Caki2 (cell line): ENCODE measurements at regions not wholly inside any gene's neighbourhood (a gene's known extent, or its start where the extent isn't known, plus 50 kb on each side); places are given as distances from the start of the nearest gene placed in this dataset.
A peak's percentile ranks its signal among the peaks of the same experiment; 100 is the strongest.
"Not testable (repeated sequence)": the region's sequence is repeated elsewhere in the genome, so short reads cannot be mapped to it uniquely, and the experiment has no call there.

ENCODE experiments used
- DNase-seq: peaks from one replicate; pipeline ENCODE4 v3.0.0-alpha.2; 2015; ENCODE audit warnings: low read depth
- in situ Hi-C: cut with HindIII; loops from 2 replicates; pipeline ENCODE4 v1.10.0; 2016; ENCODE audit warnings: low sequenced_read_pairs, low pct_unique_long_range_greater_than_20kb, mixed read lengths

DNA sequence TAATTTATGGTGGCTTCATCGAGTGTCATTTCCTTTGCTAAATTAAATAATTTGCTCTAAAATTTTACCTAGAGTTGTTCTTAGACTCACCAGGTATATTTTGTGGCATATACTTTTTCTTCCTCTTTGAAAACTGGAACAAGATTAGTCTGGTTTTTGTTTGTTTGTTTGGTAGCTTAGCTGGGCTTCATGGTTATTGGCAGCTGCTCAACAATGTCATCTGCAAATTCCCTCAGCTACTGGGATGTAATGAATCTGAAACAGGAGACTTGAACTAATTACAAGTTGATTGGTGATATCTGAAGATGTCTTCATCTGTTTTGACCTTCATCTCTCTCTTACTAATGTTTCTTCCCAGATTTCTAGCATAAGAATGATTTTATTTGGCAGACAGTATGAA lies 270.5 kb upstream of the P2RY1 start:
- DNase-seq, result no peak
- in situ Hi-C loops, result no loop called here

DNA sequence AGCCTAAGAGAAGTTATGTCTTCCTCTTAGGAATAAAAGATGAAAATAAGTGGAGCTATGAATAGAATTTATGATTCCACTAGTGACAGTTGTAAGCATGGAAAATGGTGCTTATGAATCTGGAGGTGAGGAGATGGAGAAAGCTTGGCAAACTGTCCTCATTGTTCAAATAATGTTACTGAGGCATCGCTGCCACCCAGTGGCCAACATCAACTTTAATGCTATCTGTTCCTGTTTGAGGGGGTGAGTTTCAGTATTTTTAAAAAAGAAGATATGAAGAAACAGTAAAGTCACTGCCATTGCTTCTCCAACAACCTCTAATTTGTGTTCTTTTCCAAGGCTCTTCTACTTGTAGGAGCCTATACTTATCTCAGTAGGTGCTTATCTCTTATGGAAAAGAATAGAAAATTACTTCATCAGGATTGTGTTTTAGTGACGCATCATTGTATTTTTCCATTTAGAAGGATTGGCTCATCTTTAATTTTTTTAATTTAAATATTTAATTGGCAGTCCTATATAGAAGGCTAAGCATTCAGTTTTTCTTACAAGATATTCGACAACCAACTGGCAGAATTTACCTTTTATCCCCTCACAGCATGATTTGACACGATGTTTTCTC lies 260.4 kb upstream of the P2RY1 start:
- in situ Hi-C loops, result no loop called here
- peak; percentile 19 for DNase-seq

DNA sequence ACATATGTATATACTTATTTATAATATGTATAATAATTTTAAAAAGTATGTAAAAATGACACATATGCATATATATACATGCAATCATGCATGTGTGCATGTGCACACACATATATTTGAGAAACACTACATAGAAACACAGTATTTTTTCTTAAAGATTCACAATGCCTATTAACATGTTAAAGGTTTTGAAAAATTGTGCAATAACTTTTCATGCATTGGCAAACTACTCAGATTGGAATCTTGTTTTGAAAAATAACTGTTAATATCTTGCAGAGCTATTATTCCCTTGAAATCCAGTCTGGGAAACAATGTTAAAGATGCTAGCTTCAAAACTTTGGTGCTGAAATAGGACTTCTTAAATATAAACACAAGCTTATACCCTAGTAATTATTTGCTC lies 256.2 kb upstream of the P2RY1 start:
- in situ Hi-C loops, result no loop called here
- no peak for DNase-seq

DNA sequence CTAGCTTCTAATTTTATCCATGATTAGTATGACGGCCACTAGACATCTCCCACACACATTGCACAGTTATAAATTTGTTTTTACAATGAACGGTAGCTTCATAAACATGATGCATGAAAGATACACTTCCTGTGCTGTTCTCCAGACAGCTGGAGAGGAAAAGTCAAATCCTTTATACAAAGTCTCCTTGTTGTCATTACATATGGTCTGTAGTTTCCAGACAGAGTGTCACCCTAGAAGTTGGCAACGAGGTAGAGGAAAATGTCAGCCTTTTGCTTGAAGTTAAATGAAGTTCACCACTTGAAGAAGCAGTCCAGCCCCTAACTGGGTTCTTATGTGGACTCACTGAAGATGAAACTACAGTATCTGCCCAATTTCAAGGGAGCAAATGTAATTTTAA lies 253.0 kb upstream of the P2RY1 start:
- in situ Hi-C loops, result no loop called here
- no peak for DNase-seq

DNA sequence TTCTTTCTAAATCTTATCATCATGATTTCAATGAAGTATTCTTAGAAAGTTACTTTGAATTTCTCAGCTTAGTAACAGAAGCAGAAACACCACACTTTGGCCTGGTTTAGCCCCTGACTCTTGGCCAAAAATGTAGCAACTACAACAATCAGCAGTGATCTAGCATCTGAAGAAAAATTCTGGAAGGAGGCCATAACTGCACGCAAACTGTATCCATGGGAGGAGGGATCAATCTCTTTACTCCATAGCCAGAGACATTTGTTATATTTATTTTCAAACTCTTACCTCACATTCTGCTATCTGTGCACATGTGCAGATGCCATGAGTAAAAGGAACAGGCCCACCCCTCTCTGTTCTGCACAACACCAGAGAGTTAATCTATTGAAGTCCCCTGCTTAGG lies 251.0 kb upstream of the P2RY1 start:
- in situ Hi-C loops, result no loop called here

DNA sequence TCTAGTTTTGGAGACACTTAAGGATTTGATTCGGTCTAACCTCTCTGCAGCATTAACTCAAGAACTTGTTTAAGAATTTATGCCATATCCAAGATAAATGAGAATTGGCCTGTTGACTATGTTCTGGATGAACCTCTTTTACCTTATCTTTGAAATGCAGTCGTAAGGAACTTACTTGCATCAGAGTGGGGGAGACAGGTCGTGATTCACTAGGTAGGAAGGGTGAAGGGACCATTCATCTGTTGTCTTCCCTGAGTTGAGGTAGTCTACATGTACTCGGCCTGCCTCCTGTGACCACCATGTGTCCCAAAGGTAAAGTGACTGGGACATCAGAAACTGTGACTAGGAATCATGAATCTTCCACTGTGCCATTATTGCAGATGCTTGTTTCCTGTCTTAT lies 248.0 kb upstream of the P2RY1 start:
- DNase-seq, result no peak
- in situ Hi-C loops, result no loop called here

More for the DNA sequence above, 251.0 kb upstream of the P2RY1 start:
- DNase-seq, result no peak

DNA sequence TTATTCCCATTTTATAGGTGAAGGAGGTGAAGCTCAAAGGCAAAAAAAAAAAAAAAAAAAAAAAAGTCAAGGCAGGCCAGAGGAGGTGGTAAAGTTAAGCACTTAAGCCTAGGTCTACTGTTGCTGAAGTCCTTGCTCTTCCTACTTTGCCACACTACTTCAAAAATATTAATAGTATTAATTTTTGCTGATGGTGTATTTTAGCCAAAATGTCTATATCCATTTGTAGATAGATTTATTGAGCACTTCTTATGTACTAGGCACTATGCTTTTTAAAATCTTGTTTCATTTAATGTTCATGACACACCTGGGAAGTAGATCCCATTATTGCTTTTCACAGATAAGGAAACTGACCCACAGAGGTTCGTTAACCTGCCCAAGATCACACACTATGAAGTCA lies 247.1 kb upstream of the P2RY1 start:
- in situ Hi-C loops, result no loop called here
- DNase-seq, result no peak

DNA sequence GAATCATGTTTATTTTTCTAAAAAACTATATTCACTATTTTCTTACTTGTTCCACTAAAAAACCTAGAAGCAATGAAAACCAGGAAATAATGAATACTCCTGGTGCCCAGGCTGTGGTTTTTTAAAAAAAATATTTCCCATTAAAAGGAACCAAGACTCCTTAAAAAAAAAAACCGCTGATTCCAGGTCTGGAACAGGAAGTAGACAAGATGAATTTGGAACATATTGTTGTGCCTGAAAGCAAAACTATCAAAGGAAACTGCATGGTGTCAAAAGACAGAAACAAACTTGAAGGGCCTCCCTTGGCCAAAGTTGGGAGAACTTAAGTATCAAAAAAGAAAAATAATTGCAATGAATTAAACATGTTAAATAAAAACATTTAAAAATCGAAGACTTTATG lies 245.3 kb upstream of the P2RY1 start:
- in situ Hi-C loops, result no loop called here
- DNase-seq, result no peak

DNA sequence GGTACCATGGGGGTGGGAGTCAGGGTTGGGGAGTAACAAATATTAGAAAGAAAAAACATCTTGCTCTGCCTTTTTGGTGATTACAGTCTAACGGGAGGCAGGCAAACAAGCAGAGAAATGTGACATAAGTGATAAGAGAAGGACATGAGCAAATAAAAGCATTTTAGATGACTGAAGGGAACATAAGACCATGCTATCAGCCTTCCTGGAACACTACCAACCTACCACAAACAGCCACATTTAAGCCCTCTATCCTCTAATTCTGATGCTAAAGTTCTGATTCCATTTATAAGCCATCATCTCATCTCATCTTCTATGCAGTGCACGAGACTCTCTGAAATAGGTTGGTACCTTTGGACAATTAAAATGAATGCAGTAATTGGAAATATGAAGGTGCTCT lies 243.4 kb upstream of the P2RY1 start:
- in situ Hi-C loops, result no loop called here
- no peak for DNase-seq

DNA sequence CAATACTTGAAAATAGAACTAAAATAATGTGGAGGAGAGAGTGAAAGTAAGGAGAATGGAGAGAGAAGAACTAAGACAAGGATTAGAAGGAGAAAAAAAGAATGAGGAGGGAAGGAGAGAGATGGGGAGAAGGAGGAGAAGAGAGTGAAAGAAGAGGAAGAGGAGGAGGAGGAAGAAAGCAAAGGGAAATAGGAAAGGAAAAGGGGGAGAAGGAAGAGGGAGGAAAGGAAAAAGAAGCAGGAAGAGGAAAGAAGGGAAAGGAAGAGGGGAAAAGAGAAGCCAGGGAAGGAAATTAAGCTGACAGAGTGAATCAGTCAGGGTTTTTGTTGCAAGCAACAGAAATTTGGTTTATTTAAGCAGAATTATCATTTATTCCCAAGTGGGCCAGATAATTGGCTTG lies 241.7 kb upstream of the P2RY1 start:
- in situ Hi-C loops, result no loop called here
- no peak for DNase-seq

DNA sequence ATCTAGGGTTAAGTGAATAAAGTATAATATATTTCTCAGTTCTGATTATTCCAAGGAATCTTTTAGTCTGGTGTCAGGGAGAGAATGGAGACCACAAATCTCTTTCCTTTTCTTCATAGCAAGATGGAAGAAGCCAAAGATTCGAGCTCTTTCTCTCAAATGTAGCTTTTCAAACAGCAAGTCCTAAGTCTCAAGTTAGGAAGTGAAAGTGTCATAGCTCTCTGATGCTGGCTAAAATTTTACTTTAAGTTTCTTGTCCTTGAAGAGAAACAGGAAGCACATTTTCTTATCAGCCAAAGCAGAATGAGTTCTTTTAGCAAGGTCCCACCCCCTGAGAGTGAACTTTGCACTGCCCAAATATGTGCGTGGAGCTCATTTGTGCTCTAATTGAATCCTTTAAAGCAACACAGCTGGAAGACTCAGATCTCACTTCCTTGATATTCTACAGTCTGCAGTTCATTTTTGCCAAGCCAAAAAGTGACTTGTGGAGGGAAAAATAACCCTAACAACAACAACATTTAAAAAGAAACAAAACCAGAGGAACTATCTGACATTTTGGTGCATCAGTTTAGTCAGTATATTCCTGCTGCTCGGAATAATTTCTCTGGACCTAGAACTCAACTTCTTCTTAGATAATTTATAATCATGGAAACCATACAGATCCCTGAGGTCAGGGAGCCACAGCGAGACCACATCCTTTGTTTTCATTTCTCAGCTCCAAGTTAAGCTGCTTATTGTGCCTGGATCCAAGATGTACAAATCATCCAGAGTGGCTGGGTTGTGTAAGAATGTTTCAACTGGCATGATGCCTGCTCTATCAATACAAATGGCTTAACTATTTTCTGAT lies 238.7 kb upstream of the P2RY1 start:
- DNase-seq, result peak; percentile 27
- in situ Hi-C loops, result no loop called here

DNA sequence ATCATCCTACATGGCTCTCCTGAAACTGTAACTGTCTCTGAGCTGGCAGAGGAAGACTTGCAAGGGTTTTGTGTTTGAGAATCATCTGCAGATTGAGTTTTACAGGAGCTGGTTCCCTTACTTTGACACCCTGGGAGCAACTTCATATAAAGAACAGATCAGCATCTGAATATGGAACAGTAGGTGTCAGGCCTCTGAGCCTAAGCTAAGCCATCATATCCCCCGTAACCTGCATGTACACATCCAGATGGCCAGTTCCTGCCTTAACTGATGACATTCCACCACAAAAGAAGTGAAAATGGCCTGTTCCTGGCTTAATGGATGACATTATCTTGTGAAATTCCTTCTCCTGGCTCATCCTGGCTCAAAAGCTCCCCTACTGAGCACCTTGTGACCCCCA lies 238.1 kb upstream of the P2RY1 start:
- in situ Hi-C loops, result not testable (repeated sequence)

DNA sequence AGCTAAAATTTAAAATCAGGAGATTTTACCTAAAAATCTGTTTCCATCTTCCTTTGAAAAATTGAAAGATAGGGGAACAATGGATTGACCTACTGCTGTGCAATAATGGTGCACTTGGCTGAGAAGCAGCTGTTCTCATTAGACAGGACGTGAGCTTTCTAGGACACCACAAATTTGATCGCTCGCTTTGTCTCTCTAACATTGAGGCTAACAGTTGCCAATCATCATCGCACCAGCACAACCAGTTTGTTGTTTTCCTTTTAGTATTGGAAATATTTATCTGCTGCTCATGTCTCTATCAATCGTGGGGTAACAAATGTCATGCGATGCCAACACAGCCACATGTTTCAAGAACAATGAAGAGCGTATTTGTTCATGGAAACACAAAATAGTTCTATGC lies 228.8 kb upstream of the P2RY1 start:
- DNase-seq, result no peak
- in situ Hi-C loops, result no loop called here

More for the DNA sequence above, 238.1 kb upstream of the P2RY1 start:
- DNase-seq, result not testable (repeated sequence)

DNA sequence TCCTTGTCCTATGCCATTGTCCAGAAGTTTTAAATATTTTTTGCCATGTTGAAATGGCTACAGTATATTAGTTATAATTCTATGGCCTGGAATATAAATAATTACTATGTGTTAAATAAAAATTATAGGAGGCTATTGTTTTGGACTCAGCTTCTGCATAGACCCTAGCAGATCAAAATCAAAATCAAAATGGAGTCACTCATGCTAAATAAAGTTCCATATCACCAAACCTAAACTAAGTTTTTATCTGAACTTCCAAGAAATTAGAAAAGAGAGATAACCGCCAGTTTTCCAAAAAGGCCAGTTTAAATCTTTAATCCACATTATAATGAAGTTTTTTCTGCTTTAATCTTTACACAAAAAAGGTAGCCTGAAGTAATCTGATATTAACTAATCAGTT lies 227.8 kb upstream of the P2RY1 start:
- DNase-seq, result no peak
- in situ Hi-C loops, result no loop called here

DNA sequence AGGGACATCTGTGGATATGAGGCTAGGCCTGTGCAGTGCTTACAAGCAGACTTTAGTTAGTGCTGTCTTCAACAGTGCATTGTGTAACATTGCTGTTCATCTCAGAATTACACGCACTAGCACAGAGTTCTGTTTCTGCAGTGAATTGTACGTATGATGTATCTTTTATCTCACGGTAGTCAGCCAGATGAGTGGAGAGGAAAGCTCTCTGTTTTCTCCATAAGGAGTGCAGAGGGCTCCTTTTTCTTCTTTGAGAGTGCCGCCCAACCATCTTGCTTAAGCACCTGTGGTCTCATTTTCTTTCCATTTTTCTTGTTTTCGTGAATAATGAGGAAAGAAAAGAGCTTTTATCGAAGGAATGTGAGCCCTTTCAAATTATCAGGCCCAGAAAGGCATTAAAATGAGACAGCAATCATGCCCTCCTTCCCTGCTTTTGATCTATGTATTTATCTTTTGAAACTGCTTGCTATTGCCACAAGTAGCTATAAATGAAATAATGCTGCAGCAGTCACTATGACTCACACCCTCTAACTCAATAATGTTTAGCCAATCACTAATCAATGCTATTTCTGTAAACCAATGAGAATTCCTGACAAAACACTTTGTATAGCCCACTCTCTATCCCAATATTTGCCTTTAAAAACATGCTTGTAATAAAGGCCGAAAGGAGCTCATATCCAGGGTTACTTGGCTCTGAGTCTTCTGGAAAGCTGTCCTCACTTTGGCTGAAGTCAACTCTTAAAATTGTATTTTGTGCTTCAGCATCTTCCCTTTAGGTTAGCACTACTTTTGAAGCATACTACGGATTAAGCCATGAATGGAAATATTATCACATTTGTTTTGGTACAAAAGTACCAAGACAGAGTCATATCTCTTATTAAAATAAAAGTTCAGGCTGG lies 226.0 kb upstream of the P2RY1 start:
- in situ Hi-C loops, result no loop called here
- no peak for DNase-seq

DNA sequence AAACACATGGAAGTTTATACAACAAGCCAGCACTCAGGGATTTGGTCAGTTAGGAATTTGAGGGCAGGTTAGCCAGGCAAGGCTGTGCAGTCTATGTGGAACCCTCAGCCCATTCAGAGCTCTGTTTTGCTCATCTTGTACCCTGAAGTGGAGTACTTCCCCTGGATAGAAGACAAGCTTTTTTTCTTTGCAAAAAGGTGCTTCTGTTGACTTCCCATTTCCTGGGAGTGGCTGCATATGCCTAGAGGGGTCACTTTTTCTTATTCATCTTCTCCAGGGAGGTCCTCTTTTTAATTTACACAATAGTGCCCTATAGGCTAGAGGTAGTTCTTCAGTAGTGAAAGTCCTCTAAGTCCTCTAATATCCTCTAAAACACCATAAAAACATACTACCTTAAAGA lies 225.0 kb upstream of the P2RY1 start:
- in situ Hi-C loops, result no loop called here
- DNase-seq, result no peak

DNA sequence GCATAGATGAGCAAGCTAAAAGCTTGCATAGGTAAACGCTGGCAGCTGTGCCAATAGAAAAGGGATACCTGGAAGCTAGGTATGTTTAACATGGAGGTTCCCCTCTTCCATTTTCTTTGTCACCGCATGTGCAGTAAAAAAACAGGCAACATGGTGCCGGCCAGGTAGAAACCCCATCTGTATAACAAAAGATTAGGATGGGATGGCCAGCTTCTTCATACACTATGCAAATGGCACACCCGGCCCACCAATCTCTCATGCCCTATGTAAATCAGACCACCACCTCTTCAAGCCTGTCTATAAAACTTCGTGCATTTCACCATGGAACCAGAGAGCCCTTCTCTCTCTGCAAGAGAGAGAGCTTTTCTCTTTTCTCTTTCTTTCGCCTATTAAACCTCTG lies 224.3 kb upstream of the P2RY1 start:
- in situ Hi-C loops, result no loop called here
- DNase-seq, result no peak

DNA sequence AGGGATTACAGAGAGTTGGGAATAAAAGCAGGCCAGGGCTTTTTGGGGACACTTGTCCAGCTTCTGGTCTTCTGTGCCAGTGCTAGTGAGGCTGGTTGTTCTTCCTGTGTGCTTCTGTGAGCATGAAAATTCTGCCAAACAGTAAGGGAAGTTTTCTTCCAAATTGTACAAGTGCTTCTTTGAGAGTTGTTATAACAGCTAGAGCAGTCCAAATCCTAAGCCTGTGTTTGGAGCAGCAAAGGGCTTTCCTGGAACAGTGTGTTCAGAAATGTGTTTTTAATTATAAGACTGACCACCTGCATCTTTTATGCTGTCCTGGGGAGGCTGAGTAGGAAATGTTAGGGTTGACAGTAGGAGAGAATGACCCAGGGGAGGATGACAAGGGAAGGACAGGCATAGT lies 223.0 kb upstream of the P2RY1 start:
- in situ Hi-C loops, result no loop called here
- DNase-seq, result no peak

DNA sequence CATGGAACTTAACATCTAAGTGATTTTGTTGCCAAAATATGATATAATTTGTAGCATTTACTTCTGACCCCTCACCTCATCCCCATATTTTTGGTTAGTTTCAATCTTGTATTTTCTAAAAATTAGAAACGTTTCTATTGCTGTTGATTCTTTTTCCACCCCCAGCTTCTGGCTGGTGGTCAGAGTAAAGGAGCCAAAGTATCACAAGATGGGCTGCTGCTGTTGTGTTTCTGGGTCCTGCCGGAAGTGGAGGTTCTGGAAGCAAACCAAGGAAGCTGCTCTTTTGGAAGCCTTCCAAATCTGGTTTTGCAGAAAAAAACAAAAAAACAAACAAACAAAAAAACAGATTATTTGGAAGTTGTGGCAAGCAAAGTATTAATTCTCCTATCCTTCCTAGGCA lies 221.1 kb upstream of the P2RY1 start:
- in situ Hi-C loops, result no loop called here
- DNase-seq, result no peak
